Fibroblast of mammary gland (primary cell): ENCODE measurements at regions not wholly inside any gene's neighbourhood (a gene's known extent, or its start where the extent isn't known, plus 50 kb on each side); places are given as distances from the start of the nearest gene placed in this dataset.
"Not testable (repeated sequence)": the region's sequence is repeated elsewhere in the genome, so short reads cannot be mapped to it uniquely, and the experiment has no call there.

Experiments
- DNase-seq: peaks from one replicate; pipeline ENCODE4 v3.0.0-alpha.2; 2010; ENCODE audit warnings: low read depth
- H3K4me3 ChIP-seq: 2 replicates; pipeline ENCODE4 v1.5.1; 2011; ENCODE audit warnings: low read depth, mild to moderate bottlenecking, low read length, moderate library complexity; ENCODE audit not compliant: control insufficient read depth
- CTCF ChIP-seq: conservative IDR thresholded peaks from 2 replicates; pipeline ENCODE4 v1.5.1; 2011; ENCODE audit warnings: low read depth, low read length, inconsistent platforms; ENCODE audit not compliant: control insufficient read depth, insufficient read depth

- H3K4me3 ChIP-seq: no peak overlapping the region
- DNase-seq: peak; percentile 47
- peak; percentile 23 for TF ChIP-seq CTCF
These were observed 104.1 kb upstream of the TMPRSS2 start for GRCh38 chr21:41611966-41612606.

GRCh38 chr21:41611441-41611840 lies 103.5 kb upstream of the TMPRSS2 start:
- no peak for TF ChIP-seq CTCF
- DNase-seq: no peak
- no peak overlapping the region for H3K4me3 ChIP-seq

- H3K4me3 ChIP-seq, DNase-seq: not testable (repeated sequence)
These were observed 102.8 kb upstream of the TMPRSS2 start for GRCh38 chr21:41610840-41611115.

- H3K4me3 ChIP-seq: no peak overlapping the region
- peak; percentile 96 for TF ChIP-seq CTCF
- peak; percentile 73 for DNase-seq
These were observed 102.3 kb upstream of the TMPRSS2 start for GRCh38 chr21:41610042-41610839.

- no peak overlapping the region for H3K4me3 ChIP-seq
- DNase-seq: no peak
- no peak for TF ChIP-seq CTCF
These were observed 98.7 kb upstream of the TMPRSS2 start for GRCh38 chr21:41606706-41607105.

- no peak for DNase-seq
- TF ChIP-seq CTCF: no peak
- no peak overlapping the region for H3K4me3 ChIP-seq
These were observed 98.0 kb upstream of the TMPRSS2 start for GRCh38 chr21:41605934-41606285.

GRCh38 chr21:41605178-41605933 lies 97.4 kb upstream of the TMPRSS2 start:
- no peak overlapping the region for H3K4me3 ChIP-seq
- TF ChIP-seq CTCF: no peak
- DNase-seq: no peak
